Bone marrow (tissue), 2 donors: ENCODE measurements at regions not wholly inside any gene's neighbourhood (a gene's known extent, or its start where the extent isn't known, plus 50 kb on each side); places are given as distances from the start of the nearest gene placed in this dataset.
"Not testable (repeated sequence)": the region's sequence is repeated elsewhere in the genome, so short reads cannot be mapped to it uniquely, and the experiment has no call there.

Experiments
- DNase-seq, 2 donors: peaks; one replicate each; lab custom pipeline; 2025; lab: John Stamatoyannopoulos, UW

- DNase-seq = not testable (repeated sequence)
These were observed 78.0 kb downstream of the NPIPB11 start for GRCh38 chr16:29328528-29328927.

DNA sequence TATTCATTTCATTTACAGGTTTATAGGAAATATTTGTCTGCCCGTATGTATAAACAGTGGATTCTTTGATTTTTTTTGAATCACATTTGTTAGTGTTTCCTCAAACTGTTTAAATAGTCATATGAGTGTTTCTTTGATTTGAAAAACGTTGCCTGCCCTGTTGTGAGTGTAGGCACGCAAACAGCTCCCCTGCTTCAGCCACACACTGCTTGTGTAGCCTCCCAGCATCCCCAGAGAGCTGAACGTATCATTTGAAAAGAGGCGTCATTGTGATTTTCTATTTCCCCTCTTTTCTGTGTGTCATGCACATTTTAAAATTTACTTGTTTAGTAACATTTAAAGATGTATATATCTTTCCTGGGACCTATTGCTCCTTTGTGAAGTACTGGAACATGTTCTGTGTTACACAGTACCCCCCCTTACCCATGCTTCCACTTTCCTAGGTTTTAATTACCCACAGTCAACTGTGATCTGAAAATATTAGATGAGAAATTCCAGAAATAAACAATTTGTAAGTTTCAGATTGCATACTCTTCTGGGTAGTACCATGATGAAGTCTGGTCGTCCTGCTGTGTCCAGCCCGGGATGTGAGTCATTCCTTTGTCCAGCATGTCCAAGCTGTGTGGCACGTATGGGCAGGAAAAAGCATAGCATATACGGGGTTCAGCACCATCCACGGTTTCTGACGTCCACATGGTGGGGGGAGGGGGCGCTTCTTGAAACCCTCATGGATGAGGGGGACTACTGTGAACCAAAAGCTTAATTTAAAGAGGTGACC, 78.7 kb downstream of the NPIPB11 start:
- not testable (repeated sequence) for DNase-seq

DNA sequence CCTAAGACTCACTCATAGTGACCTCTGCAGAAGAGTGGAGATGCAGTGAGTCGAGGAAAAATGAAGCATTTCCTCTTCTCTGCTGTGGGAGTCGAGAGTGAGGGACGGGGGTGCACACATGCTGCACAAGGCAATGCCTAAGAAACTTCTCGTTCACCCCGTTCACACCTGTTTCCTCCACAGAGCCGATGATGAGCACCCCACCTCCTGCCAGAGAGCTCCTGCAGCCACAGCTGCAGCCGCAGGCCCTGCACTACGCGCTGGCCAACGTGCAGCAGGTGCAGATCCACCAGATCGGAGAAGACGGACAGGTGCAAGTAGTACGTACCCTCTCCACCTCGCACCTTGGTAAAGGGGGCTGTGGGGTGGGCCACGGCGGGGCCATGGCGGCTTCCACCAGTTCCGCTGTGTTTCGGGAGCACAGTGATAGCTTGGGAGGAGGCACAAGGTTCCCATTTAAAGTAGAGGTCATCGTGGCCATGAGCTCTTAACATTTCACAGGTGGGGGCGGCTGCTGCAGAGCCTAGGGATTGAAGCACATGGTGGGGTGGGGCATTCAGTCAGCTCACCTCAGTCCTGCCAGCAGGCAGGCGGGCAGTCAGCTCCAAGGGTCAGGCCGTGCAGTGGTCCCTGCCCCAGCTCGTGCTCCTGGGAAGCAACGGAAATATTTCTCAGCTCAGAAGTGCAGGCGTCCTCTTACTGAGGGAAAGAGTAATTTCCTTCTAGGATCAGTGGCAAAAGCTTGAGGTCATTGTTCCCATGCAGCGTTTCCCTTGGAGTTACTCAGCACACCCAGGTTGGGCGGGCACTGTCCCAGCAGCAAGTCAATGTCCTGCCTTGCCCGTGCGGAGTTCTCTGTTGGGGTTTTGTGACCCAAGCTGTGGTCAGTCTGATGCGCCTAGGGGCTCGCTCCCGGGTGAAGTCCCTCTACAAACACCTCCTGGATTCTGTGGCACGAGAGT, 80.1 kb downstream of the NPIPB11 start:
- DNase-seq = not testable (repeated sequence)

GRCh38 chr16:29323725-29324124, 82.8 kb downstream of the NPIPB11 start:
- not testable (repeated sequence) for DNase-seq

- no peak for DNase-seq
These were observed 84.9 kb downstream of the NPIPB11 start for GRCh38 chr16:29321585-29321984.

DNA sequence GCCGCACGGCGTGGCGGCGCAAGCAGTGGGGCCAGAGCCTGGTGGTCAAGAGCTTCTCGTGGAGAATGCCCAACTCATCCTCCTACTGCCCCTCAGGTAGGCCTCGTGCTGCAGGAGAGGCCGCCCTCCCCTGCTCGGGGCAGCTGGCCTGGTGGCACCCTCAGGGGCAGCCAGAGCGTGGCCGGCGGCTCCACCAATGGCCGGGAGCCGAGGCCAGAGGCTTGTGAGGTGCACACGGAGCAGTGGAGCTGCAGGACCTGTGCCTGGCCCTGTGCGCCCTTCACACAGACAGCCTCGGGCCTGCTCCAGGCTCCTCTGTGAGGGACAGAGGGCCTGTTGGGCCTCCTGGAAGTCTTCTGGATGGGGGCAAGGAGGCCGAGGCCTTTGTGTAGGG, 85.5 kb downstream of the NPIPB11 start:
- DNase-seq = no peak

DNA sequence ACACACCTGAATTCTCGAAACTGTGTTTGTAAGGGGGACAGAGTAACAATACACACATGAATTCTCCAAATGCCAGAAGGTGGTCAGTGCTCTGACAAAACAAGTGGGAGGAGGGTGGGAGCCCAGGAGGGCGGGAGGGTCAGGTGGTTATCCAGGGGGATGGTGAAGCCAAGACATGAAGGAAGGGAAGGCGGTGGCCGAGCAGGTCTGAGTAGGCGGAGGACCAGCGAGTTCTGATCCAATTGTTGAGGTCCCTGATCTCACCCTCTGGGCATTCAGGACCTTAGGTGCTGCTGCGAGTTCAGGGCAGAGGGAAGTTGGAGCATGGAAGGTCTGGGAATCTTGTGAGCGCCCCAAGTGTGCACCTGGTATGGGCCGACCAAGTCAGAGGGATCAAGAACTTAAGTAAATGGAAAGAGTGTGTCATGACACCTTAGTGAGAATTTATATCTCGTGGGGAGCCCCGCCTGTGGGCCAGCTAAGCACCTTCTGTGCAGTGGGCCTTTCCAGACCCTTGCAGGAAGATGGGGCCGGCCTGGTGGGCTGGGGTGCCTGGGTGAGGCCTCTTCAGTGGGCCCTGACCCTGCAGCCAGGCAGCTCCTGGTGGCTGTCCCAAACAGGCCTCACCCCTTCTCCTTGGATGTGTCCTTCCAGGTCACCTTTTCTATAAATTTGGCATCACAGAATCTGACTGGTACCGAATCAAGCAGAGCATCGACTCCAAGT, 86.1 kb downstream of the NPIPB11 start:
- no peak for DNase-seq

- no peak for DNase-seq
These were observed 86.8 kb downstream of the NPIPB11 start for GRCh38 chr16:29319726-29320125.

DNA sequence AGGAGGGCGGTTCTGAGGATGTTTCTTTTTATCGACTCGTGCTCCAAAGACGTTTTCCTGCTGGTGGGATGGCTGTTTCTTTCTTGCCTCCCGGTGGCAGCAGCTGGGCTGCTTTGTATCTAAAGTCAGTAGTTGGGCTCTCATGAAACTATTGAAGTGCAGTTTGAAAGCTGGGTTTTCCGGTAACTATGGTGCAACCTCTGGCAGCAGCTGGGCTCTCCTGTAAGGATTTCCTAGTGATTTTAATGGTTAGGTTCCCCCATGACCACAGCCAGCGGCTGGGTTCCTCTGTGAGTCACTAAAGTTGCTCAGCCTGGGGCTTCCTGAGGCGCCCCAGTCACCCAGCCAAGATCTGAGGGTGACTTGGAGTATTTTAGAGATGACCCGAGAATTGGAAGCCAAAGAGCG, 87.9 kb downstream of the NPIPB11 start:
- DNase-seq = peak; percentile 26 to 85

DNA sequence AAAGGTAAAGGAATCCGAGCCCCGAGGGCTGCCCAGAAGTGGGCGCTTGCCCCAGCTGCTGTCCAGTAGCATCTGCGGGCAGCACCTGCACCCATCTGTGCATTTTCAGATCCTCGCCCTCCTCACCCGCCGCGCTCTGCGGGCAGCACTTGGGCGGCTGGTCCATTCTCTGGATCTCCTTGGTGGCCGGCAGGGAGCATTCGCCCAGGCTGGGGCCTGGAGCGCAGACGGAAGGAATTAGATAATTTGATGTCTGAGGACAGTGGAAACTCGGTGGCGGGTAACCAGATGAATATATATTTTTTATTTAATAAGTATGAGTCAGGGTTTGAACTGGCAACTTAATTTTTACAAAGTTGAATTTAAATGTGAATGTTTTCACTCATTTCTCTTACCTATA, 88.5 kb downstream of the NPIPB11 start:
- DNase-seq = no peak

- no peak for DNase-seq
These were observed 89.2 kb downstream of the NPIPB11 start for GRCh38 chr16:29317269-29317668.

GRCh38 chr16:29316761-29317183, 89.7 kb downstream of the NPIPB11 start:
- DNase-seq = no peak

GRCh38 chr16:29315916-29316517, 90.5 kb downstream of the NPIPB11 start:
- no peak for DNase-seq

GRCh38 chr16:29315046-29315445, 91.5 kb downstream of the NPIPB11 start:
- DNase-seq = no peak

GRCh38 chr16:29314292-29314934, 92.1 kb downstream of the NPIPB11 start:
- no peak for DNase-seq

DNA sequence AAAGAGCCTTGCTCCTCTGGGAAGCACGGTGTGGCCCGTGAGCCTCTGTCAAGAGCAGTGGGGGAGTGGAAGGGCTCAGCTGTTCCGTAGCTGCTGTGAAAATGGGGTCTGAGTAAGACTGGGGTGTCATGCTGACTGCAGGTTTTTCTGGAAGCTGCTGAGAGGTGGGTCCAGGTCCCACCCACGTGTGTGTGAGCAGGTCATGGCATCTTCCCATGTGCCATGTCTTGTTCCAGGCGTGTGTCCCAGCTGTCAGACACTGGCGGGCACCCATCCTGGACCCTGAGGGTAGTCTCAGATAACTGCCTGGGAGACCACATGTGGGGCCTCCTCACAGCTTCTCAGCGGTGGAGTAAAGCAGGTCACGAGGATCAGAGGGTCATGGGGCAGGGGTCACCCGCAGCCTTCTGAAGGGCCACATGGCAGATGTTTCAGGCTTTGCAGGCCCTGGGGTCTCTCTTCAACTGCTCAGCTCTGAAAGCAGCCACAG, 92.9 kb downstream of the NPIPB11 start:
- DNase-seq = no peak

GRCh38 chr16:29312835-29313558, 93.5 kb downstream of the NPIPB11 start:
- no peak for DNase-seq

DNA sequence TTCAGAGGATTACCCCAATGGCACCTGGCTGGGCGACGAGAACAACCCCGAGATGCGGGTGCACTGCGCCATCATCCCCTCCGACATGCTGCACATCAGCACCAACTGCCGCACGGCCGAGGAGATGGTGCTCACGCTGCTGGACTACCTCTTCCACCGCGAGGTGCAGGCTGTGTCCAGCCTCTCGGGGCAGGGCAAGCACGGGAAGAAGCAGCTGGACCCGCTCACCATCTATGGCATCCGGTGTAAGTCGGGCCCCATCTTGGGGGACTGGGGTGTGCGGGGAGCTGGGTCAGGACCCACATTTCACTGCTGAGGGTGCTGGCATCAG, 94.2 kb downstream of the NPIPB11 start:
- DNase-seq = not testable (repeated sequence)

- DNase-seq = no peak
These were observed 94.8 kb downstream of the NPIPB11 start for GRCh38 chr16:29311461-29312344.
